GM12874 (cell line): ENCODE measurements at regions not wholly inside any gene's neighbourhood (a gene's known extent, or its start where the extent isn't known, plus 50 kb on each side); places are given as distances from the start of the nearest gene placed in this dataset.

ENCODE experiments used
- TF ChIP-seq, protein P1 (sequence below): IDR thresholded peaks from 2 replicates; pipeline ENCODE4 v1.5.1; 2011; ENCODE audit warnings: low read depth, mild to moderate bottlenecking, control low read depth, low read length, moderate library complexity; ENCODE audit not compliant: insufficient read depth

DNA sequence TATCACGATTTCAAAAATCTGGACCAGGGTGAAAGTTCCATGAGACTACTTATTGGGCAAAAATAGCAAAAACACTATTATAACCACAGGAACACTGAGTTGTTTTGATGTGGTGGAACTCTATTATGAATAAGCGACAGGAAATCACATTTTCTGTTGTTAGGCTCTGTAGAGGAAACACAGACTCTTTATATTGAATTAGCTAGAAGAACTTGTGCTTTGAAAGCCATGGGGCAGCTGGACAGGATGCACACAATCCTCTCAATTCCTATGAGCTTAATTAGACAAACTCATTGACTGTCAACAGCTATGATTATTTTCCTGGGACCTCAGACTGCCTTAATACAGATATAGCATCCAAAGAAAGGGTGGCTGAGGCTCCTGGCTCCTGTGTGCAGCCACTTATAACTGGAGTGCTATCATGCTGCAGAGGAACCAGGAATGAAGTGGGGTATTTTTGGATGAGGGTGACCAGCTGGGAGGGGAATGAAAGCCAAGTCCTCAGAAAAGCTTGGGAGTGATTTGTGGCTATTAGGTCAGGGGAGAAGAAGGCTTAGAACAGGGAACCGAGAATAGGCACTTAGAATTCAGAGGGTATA lies 657.3 kb downstream of the TYW1 start:
- TF ChIP-seq, protein P1, sequence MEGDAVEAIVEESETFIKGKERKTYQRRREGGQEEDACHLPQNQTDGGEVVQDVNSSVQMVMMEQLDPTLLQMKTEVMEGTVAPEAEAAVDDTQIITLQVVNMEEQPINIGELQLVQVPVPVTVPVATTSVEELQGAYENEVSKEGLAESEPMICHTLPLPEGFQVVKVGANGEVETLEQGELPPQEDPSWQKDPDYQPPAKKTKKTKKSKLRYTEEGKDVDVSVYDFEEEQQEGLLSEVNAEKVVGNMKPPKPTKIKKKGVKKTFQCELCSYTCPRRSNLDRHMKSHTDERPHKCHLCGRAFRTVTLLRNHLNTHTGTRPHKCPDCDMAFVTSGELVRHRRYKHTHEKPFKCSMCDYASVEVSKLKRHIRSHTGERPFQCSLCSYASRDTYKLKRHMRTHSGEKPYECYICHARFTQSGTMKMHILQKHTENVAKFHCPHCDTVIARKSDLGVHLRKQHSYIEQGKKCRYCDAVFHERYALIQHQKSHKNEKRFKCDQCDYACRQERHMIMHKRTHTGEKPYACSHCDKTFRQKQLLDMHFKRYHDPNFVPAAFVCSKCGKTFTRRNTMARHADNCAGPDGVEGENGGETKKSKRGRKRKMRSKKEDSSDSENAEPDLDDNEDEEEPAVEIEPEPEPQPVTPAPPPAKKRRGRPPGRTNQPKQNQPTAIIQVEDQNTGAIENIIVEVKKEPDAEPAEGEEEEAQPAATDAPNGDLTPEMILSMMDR = no peak

DNA sequence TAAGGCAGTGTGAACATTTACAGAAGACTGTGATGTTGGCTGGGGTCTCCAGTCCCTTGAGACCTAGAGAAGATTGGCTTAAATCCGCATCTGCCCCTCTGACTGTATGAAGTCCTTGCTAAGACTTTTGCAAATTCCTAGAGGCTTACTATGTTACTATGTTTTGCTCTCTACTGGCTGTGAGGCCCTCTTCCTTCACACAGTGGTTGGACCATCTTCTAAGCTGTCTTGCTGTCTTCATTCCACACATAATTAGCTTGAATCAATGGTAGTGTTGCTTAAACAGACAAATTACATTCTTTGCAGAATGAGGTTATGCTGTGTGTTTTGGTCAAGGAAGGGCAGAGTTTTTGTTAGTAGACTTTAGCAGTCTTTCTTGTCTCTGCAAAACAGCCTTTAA lies 658.0 kb downstream of the TYW1 start:
- TF ChIP-seq, protein P1 = no peak

GRCh38 chr7:67655168-67655567 lies 658.5 kb downstream of the TYW1 start:
- TF ChIP-seq, protein P1 = no peak

DNA sequence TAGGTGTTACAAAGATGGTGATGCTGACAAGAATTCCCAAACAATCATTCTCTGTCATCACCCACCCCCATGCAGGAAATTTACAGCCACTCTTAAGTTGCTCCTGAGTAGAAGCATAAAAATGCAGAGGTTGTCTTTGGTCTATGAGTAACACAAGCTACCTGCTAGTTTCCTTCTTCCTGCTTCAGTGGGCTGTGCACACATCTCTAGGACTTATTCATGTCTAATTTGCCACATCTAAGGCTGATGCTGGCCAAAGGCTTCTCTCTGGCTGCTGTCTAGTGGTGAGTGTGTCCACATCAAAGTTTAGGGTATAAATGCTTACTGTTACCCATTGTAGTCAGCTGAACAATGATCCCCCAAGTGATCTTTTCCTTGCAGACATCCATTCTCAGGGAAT lies 662.5 kb downstream of the TYW1 start:
- TF ChIP-seq, protein P1 = no peak

DNA sequence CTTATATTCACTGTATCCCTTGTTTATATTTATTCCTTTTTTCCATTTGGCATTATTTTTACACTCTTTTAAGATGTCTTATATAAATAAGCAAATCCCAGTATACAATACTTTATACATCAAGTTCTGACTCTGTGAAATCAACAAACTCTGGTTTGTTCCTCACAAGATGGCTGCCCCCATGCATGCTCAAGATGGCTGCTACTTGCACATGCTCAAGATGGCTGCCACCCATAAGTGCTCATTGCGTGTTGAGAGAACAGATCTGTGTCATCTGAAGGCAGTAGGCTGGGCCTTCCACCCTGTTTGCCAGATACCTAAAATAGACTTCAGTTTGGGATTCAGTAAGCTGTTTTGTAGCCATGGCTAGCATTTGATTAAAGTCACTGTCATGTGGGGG lies 666.2 kb downstream of the TYW1 start:
- TF ChIP-seq, protein P1 = no peak

DNA sequence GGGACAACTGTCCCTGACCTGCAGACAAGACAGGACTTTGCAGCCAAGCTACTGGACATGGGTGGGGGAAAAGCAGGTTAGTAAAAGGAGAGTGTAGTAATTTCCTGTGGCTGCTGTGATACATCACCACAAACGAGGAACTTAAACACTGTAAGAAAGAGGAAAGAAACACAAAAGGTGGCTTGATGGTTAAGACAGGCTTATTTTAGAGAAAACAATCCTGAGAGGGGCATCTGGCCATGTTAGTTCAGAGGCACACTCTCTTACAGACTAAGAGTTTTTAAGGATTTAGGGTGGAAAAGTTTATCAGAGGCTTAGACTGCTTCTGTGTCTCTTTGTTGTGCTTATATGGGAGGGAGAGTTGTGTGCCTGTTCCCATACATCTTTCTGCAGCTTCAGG lies 667.0 kb downstream of the TYW1 start:
- TF ChIP-seq, protein P1 = no peak

DNA sequence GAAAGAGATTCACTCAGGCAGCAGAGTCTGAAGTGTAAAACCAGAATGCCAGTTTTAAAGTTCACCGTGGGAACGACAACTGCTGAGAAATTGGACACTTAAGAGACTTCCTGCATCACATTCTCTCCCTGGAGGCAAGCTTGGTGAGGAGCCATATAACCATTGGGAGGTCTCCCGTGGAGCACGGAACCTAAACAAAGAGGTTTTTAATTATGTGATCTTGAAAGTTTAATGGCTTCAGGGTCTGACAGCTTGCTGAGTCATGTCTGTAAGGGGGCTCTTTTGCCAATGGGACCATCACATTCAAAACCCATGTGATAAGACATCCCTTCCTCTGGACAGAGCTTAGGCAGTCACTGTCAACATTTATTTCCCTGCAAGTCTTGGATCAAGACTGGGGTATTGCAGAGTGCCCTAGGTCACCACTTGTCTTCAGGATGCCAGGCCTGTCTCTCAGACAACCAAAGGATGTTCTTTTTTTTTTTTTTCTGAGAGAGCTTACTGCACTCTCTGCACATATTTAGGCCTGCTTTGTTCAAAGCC lies 674.4 kb downstream of the TYW1 start:
- TF ChIP-seq, protein P1 = no peak
